Muscle layer of duodenum (tissue), 2 donors: ENCODE measurements at regions not wholly inside any gene's neighbourhood (a gene's known extent, or its start where the extent isn't known, plus 50 kb on each side); places are given as distances from the start of the nearest gene placed in this dataset.
A peak's percentile ranks its signal among the peaks of the same experiment; 100 is the strongest.

Experiments used
- H3K27ac ChIP-seq: one replicate; pipeline ENCODE4 v1.7.0; 2013; ENCODE audit warnings: mild to moderate bottlenecking, low read length
- H3K27me3 ChIP-seq: one replicate; pipeline ENCODE4 v1.7.0; 2013; ENCODE audit warnings: low read depth, mild to moderate bottlenecking, control low read depth, low read length
- H3K36me3 ChIP-seq, 2 donors: one replicate each; pipeline ENCODE4 v1.7.0; 2013; ENCODE audit warnings: low read length in 2 of 2, control low read depth in 1 of 2, mild to moderate bottlenecking in 1 of 2; ENCODE audit not compliant: insufficient read depth in 2 of 2, control insufficient read depth in 1 of 2
- H3K4me1 ChIP-seq, 2 donors: one replicate each; pipeline ENCODE4 v1.7.0; 2013; ENCODE audit warnings: low read length in 2 of 2, mild to moderate bottlenecking in 2 of 2, control low read depth in 1 of 2, moderate library complexity in 1 of 2; ENCODE audit not compliant: insufficient read depth in 2 of 2, control insufficient read depth in 1 of 2
- H3K4me3 ChIP-seq, 2 donors: one replicate each; pipeline ENCODE4 v1.7.0; 2013; ENCODE audit warnings: low read length in 2 of 2, low read depth in 1 of 2, mild to moderate bottlenecking in 1 of 2
- H3K9me3 ChIP-seq, 2 donors: one replicate each; pipeline ENCODE4 v1.7.0; 2013; ENCODE audit warnings: low read length in 2 of 2, control low read depth in 1 of 2, mild to moderate bottlenecking in 1 of 2; ENCODE audit not compliant: control insufficient read depth in 1 of 2
- donor health status: healthy.

GRCh38 chr4:158007566-158007965, 165.3 kb downstream of the GASK1B start:
- no peaks in the 10 kb centered on the region for H3K27me3 ChIP-seq
- peaks cover 0 to 14% of the 10 kb centered on the region in 2 donors for H3K4me1 ChIP-seq
- no peaks in the 10 kb centered on the region for H3K36me3 ChIP-seq
- H3K4me3 ChIP-seq: no peak overlapping the region
- H3K27ac ChIP-seq: no peak overlapping the region
- H3K9me3 ChIP-seq: no peaks in the 10 kb centered on the region

GRCh38 chr4:158006990-158007389, 165.8 kb downstream of the GASK1B start:
- peaks cover 0 to 14% of the 10 kb centered on the region in 2 donors for H3K4me1 ChIP-seq
- no peak overlapping the region for H3K4me3 ChIP-seq
- no peaks in the 10 kb centered on the region for H3K27me3 ChIP-seq
- no peaks in the 10 kb centered on the region for H3K9me3 ChIP-seq
- H3K27ac ChIP-seq: peak overlapping the region; percentile 20
- H3K36me3 ChIP-seq: no peaks in the 10 kb centered on the region

GRCh38 chr4:158005021-158005420, 167.8 kb downstream of the GASK1B start:
- Histone ChIP-seq H3K9me3 (no peaks in the 10 kb centered on the region), H3K36me3 (no peaks in the 10 kb centered on the region), H3K4me3 (no peak overlapping the region), H3K27ac (peak overlapping the region; percentile 42), H3K4me1 (peaks cover 0 to 17% of the 10 kb centered on the region in 2 donors), H3K27me3 (no peaks in the 10 kb centered on the region)

- Histone ChIP-seq H3K4me3 (no peak overlapping the region), H3K27ac (no peak overlapping the region), H3K9me3 (no peaks in the 10 kb centered on the region), H3K4me1 (peaks cover 0 to 17% of the 10 kb centered on the region in 2 donors), H3K36me3 (no peaks in the 10 kb centered on the region), H3K27me3 (no peaks in the 10 kb centered on the region)
Observed at GRCh38 chr4:158004101-158004500, 168.7 kb downstream of the GASK1B start.

- no peak overlapping the region for H3K4me3 ChIP-seq
- H3K27me3 ChIP-seq: no peaks in the 10 kb centered on the region
Observed at GRCh38 chr4:158003212-158003611, 169.6 kb downstream of the GASK1B start.

GRCh38 chr4:158002173-158002572, 170.7 kb downstream of the GASK1B start:
- peaks cover 0 to 11% of the 10 kb centered on the region in 2 donors for H3K4me1 ChIP-seq
- no peaks in the 10 kb centered on the region for H3K9me3 ChIP-seq

More at GRCh38 chr4:158003212-158003611, 169.6 kb downstream of the GASK1B start:
- no peaks in the 10 kb centered on the region for H3K9me3 ChIP-seq
- H3K27ac ChIP-seq: no peak overlapping the region
- H3K4me1 ChIP-seq: peaks cover 0 to 12% of the 10 kb centered on the region in 2 donors
- H3K36me3 ChIP-seq: no peaks in the 10 kb centered on the region

GRCh38 chr4:158001756-158002155, 171.1 kb downstream of the GASK1B start:
- Histone ChIP-seq H3K4me3 (no peak overlapping the region), H3K36me3 (no peaks in the 10 kb centered on the region), H3K27me3 (no peaks in the 10 kb centered on the region), H3K4me1 (peaks cover 0 to 8% of the 10 kb centered on the region in 2 donors), H3K9me3 (no peaks in the 10 kb centered on the region), H3K27ac (no peak overlapping the region)

More at GRCh38 chr4:158002173-158002572, 170.7 kb downstream of the GASK1B start:
- Histone ChIP-seq H3K27ac (no peak overlapping the region), H3K4me3 (no peak overlapping the region), H3K27me3 (no peaks in the 10 kb centered on the region), H3K36me3 (no peaks in the 10 kb centered on the region)

- Histone ChIP-seq H3K9me3 (no peaks in the 10 kb centered on the region), H3K36me3 (no peaks in the 10 kb centered on the region), H3K27me3 (no peaks in the 10 kb centered on the region), H3K27ac (no peak overlapping the region), H3K4me3 (no peak overlapping the region), H3K4me1 (peaks cover 0 to 5% of the 10 kb centered on the region in 2 donors)
Observed at GRCh38 chr4:157999723-158000122, 173.1 kb downstream of the GASK1B start.

GRCh38 chr4:157997296-157997695, 175.5 kb downstream of the GASK1B start:
- no peak overlapping the region for H3K27ac ChIP-seq
- peaks cover 0 to 10% of the 10 kb centered on the region in 2 donors for H3K4me1 ChIP-seq
- no peaks in the 10 kb centered on the region for H3K9me3 ChIP-seq
- H3K36me3 ChIP-seq: no peaks in the 10 kb centered on the region
- no peaks in the 10 kb centered on the region for H3K27me3 ChIP-seq
- no peak overlapping the region for H3K4me3 ChIP-seq

GRCh38 chr4:157996061-157997028, 176.5 kb downstream of the GASK1B start:
- Histone ChIP-seq H3K9me3 (no peaks in the 10 kb centered on the region), H3K4me1 (peaks cover 0 to 7% of the 10 kb centered on the region in 2 donors), H3K36me3 (no peaks in the 10 kb centered on the region), H3K27ac (no peak overlapping the region), H3K27me3 (no peaks in the 10 kb centered on the region), H3K4me3 (no peak overlapping the region)

- H3K27ac ChIP-seq: no peak overlapping the region
- peaks cover 0 to 7% of the 10 kb centered on the region in 2 donors for H3K4me1 ChIP-seq
- no peaks in the 10 kb centered on the region for H3K27me3 ChIP-seq
- no peaks in the 10 kb centered on the region for H3K9me3 ChIP-seq
- H3K36me3 ChIP-seq: no peaks in the 10 kb centered on the region
- H3K4me3 ChIP-seq: no peak overlapping the region
Observed at GRCh38 chr4:157994863-157995262, 178.0 kb downstream of the GASK1B start.
